GM18868 (cell line): ENCODE measurements at regions not wholly inside any gene's neighbourhood (a gene's known extent, or its start where the extent isn't known, plus 50 kb on each side); places are given as distances from the start of the nearest gene placed in this dataset.

ENCODE experiments used
- ATAC-seq: cut with Tn5 transposase; IDR thresholded peaks from one replicate; pipeline ENCODE4 v1.9.1; 2021; ENCODE audit warnings: mild to moderate bottlenecking, moderate library complexity; ENCODE audit not compliant: unreplicated experiment

GRCh38 chr7:85525676-85526075, 338.8 kb upstream of the SEMA3D start:
- ATAC-seq, result no peak

GRCh38 chr7:85522070-85522469, 335.2 kb upstream of the SEMA3D start:
- ATAC-seq, result no peak

GRCh38 chr7:85521108-85521694, 334.3 kb upstream of the SEMA3D start:
- no peak for ATAC-seq

GRCh38 chr7:85520175-85520574, 333.3 kb upstream of the SEMA3D start:
- ATAC-seq, result no peak

GRCh38 chr7:85516675-85517074, 329.8 kb upstream of the SEMA3D start:
- ATAC-seq, result no peak

- no peak for ATAC-seq
Observed at GRCh38 chr7:85512790-85513189, 325.9 kb upstream of the SEMA3D start.

GRCh38 chr7:85510287-85510686, 323.4 kb upstream of the SEMA3D start:
- no peak for ATAC-seq

- no peak for ATAC-seq
Observed at GRCh38 chr7:85509476-85509875, 322.6 kb upstream of the SEMA3D start.

- ATAC-seq, result no peak
Observed at GRCh38 chr7:85508642-85509410, 322.0 kb upstream of the SEMA3D start.

- ATAC-seq, result no peak
Observed at GRCh38 chr7:85498031-85498430, 311.2 kb upstream of the SEMA3D start.

- ATAC-seq, result no peak
Observed at GRCh38 chr7:85489498-85489897, 302.6 kb upstream of the SEMA3D start.

- no peak for ATAC-seq
Observed at GRCh38 chr7:85488406-85488805, 301.6 kb upstream of the SEMA3D start.

GRCh38 chr7:85483177-85483576, 296.3 kb upstream of the SEMA3D start:
- ATAC-seq, result no peak

GRCh38 chr7:85480666-85481065, 293.8 kb upstream of the SEMA3D start:
- no peak for ATAC-seq

GRCh38 chr7:85479918-85480643, 293.2 kb upstream of the SEMA3D start:
- no peak for ATAC-seq

- ATAC-seq, result no peak
Observed at GRCh38 chr7:85478530-85478929, 291.7 kb upstream of the SEMA3D start.

GRCh38 chr7:85475476-85475875, 288.6 kb upstream of the SEMA3D start:
- ATAC-seq, result no peak

GRCh38 chr7:85475071-85475470, 288.2 kb upstream of the SEMA3D start:
- peak; percentile 41 for ATAC-seq

- ATAC-seq, result peak; percentile 90
Observed at GRCh38 chr7:85474234-85474633, 287.4 kb upstream of the SEMA3D start.

- ATAC-seq, result peak; percentile 41
Observed at GRCh38 chr7:85471740-85472139, 284.9 kb upstream of the SEMA3D start.

GRCh38 chr7:85471307-85471706, 284.5 kb upstream of the SEMA3D start:
- no peak for ATAC-seq

GRCh38 chr7:85469446-85470010, 282.7 kb upstream of the SEMA3D start:
- no peak for ATAC-seq
